NCI-H1436 (cell line): ENCODE measurements at regions not wholly inside any gene's neighbourhood (a gene's known extent, or its start where the extent isn't known, plus 50 kb on each side); places are given as distances from the start of the nearest gene placed in this dataset.
"Not testable (repeated sequence)": the region's sequence is repeated elsewhere in the genome, so short reads cannot be mapped to it uniquely, and the experiment has no call there.

Experiments used
- DNase-seq: peaks from one replicate; lab custom pipeline; 2025; lab: John Stamatoyannopoulos, UW

DNA sequence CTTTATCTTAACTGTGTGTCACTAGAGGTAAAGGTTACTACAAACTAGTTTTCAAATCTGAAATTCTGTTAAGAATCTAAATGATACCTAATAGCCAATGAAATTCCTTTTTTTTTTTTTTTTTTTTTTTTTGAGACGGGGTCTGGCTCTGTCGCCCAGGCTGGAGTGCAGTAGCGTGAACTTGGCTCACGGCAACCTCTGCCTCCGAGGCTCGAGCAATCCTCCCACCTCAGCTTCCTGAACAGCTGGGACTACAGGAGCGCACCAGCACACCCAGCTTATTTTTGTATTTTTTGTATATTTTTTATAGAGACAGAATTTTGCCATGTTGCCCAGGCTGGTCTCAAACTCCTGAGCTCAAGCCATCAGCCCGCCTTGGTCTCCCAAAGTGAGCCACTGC lies 160.3 kb upstream of the NEBL start:
- DNase-seq, result no peak

- DNase-seq, result no peak
These were observed 159.3 kb upstream of the NEBL start for GRCh38 chr10:21056461-21056860.

DNA sequence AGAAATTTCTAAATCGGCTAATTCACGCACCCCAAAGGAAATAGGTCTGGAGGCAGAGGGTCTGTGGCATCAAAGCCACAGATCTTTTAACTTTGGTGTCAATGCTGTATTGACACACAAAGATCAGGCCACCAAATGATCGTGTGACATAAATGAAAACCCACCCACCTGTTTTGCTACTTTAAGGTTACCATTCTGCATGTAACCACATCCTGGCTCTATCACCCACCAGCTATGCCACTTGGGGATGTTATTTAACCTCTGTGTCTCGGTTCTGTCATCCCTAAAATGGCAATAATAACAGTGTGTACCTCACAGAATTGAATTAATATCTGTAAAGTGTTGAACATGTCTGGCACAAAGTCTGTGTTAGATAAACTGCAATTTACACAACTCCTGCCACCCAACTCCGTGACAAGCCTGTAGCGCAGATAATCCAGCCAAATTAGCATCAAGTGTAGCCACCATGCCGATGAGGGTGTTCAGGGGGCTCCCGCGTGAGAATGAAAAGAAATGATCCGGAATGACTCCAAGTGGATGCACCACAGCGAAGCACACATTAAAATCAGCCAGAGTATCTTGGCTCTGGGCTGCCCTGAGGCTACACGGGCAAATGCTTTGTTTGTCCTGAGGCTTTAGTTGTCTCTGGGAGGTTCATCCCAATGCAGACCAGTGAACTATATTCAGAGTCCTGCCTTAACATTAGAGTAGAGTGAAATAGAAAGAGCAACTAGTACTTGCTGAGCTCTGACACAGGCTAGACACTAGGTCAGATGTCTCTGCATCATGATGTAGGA lies 158.4 kb upstream of the NEBL start:
- DNase-seq, result no peak

GRCh38 chr10:21053953-21054690 lies 157.0 kb upstream of the NEBL start:
- DNase-seq, result no peak

GRCh38 chr10:21052709-21053104 lies 155.6 kb upstream of the NEBL start:
- no peak for DNase-seq

DNA sequence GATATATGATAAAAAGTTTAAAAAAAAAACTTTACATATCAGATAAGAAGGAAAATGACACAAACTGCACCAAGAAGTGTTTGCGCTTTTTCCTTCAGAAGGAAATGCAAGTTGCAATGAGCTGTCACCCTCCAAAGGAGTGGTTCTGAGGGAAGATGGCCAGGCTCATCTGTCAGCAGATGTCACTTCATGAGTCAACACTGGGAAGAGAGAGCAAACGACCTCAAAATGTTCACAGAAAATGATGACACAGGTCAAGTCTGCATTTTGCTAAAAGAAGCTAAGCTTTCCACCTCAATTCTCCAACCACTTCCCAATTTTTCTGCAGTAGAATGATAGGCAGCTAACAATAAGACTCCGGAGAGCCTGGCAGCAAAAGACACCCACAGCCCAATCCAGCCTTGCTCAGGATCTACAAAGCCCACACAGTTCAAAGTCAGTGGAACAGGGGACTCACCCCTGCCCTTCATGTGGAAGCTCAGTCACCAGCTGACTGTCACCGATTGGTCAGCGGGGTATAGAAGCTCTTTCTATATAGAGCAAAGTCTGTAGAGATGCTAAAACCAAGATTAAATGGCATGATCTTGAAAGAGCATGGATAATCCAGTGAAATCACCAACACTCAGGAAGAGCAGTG lies 155.1 kb upstream of the NEBL start:
- DNase-seq, result no peak

DNA sequence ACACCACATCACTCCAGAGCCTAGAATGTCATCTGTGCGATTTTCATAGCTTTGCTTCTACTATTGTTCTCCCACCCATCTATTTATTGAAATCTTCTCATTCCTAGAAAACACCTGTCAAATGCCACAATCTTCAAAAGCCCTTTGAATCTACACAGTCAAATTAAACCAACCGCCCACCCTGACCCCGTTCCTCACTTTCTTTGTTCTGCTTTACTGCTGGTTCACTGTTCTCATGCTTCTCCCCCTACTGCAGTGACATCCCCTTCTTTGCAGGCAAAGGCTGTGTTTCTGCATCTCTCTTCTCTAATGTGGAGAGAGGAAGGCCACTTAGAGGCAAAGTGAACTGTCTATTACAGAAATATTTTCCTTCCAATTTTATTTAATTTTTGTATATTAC lies 152.4 kb upstream of the NEBL start:
- no peak for DNase-seq

DNA sequence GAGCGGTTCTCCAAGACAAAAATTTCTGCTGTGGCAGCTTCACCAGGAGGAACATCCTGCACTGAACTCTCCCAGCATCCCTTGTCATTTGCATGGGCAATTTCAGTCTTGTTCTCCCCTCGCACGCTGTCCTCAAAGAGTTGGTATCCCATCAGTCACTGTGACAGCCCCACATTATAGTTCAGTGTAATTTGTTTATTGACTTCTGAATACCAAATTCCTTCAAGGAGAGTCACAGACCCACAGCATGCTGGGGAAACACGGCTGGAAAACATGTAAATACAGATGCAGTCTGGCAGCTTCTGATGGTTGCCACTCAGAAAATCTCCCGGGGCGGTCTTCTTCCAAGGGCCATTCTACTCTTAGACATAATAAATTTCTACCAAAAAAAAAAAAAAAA lies 151.0 kb upstream of the NEBL start:
- no peak for DNase-seq

DNA sequence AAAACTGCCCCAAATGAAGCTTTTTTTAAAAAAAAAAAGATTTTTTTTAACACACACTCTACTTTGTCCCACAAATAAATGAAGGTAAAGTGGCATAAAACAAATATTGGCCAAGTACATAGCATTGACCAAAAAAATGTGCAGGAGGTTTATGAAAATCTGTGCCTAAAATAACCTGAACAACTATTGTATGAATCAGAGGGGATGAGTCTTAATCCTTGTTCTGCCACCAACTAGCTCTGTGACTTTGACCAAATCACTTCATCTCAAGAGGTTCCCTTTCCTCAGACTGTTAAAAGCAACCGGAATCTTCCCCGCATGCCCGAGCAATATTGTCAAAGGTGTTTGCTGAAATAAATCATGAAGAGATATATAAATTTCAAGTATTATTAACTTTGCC lies 150.4 kb upstream of the NEBL start:
- DNase-seq, result no peak

DNA sequence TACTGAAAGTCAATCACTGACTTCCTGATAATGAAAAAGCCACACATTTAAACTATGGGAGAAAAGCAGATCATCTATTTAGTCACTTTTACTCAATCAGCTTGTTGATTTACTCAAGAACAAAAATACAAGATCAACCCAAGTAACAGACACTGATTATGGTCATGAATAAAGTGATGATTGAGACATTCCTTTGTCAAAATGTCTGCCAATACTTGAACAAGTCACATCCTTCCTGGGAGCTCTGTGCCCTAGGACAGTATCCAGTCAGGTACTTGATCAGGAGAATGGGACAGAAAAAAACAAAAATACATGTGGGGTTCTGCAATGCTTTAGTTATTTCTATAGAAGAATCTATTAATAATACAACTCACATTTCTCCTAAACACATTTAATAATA lies 150.0 kb upstream of the NEBL start:
- no peak for DNase-seq

DNA sequence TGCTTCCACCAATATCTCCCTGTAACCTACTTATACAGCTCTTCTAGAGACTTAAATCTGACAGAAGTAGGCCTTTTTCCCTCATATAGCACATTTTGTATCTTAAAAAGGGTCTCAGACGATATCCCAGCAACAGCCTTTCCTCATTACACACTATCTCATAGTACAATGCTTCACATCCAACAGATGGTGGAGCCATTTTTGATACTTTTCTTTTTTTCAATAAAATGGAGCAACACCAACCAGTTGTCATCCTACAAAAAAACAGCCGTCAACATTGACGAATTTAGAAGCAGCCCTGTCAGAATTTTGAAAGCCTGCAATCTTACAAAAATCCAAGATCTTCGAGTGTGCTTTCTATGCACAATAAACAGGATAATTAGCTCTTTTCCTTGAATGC lies 145.9 kb upstream of the NEBL start:
- no peak for DNase-seq

DNA sequence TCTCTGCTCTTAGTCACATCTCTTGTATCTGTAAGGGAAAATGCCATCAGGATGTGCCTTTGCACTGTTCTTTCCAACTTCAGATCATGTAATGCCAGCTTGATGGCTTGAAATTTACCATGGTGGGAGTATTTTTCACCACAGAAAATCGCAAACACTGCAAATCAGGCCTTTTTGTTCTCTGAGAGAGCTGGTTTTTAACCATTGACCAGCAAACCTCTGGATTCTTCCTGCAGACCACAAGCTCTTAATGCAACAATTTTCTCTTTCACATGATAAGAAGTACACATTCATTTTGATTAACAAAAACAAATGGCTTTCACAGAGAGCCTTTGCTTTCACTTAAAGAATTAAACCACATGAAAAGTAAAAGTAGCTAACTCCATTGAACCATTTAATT lies 145.4 kb upstream of the NEBL start:
- no peak for DNase-seq

- no peak for DNase-seq
These were observed 144.8 kb upstream of the NEBL start for GRCh38 chr10:21041763-21042458.

DNA sequence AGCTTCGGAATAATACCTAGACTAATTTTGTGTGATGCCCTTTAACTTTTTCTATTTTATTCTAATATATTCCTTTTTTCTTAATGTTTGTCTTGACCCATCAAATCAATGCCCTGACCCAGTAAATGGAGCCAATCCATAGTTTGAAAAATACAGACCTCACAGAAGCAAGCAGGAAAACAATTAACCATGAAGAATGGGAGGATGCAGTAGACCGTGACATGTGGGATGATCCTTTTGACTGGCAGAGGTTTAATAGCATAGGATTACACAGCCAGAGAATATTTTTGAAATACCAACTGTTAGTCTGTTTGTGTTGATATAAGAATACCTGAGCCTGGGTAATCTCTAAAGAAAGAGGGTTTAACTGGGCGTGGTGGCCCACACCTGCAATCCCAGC lies 142.6 kb upstream of the NEBL start:
- no peak for DNase-seq

DNA sequence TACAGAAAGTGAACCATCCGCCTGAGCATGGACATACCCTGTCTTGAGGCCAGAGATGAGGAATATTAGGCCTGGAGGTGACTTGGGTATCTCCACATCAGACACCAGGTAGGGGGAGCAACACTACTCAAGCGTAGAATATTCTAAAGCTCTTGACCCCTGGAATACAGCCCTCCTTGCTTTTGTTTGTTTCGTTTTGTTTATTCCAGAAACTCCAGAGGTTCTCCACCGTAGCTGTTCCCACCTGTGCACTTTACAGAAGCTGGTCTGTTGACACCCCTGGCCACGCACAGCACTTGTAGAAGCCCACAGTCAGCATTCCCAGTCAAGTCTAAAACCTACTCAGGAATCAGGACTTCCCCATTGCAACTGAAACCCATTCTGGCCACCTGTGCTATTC lies 139.6 kb upstream of the NEBL start:
- DNase-seq, result no peak

DNA sequence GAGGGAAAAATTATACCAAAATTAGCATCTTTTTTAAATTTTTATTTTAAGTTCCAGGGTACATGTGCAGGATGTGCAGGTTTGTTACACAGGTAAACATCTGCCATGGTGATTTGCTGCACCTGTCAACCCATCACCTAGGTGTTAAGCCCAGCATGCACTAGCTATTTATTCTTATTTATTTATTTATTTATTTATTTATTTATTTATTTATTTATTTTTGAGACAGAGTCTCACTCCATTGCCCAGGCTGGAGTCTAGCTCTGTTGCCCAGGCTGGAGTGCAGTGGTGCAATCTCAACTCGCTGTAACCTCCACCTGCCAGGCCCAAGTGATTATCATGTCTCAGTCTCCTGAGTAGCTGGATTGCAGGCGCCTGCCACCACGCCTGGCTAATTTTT lies 137.7 kb upstream of the NEBL start:
- DNase-seq, result not testable (repeated sequence)

DNA sequence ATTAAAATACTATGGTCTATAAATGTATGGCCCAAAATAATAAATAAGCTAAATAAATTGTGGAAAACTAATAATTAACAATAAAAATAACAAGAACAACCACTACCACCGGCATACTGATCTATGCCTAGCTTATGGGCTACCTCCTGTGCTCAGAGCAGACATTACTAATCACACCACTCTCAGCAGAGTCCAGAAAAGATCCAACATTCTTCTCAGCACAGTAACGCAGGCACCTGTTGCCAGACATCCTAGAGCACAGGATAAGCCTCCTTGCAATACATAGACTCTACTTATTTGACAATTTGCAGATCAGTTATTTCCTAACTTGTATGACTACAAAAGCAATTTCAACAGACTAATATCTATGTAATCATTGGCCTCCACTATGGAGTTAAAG lies 137.1 kb upstream of the NEBL start:
- no peak for DNase-seq

- DNase-seq, result no peak
These were observed 135.6 kb upstream of the NEBL start for GRCh38 chr10:21032587-21033319.

DNA sequence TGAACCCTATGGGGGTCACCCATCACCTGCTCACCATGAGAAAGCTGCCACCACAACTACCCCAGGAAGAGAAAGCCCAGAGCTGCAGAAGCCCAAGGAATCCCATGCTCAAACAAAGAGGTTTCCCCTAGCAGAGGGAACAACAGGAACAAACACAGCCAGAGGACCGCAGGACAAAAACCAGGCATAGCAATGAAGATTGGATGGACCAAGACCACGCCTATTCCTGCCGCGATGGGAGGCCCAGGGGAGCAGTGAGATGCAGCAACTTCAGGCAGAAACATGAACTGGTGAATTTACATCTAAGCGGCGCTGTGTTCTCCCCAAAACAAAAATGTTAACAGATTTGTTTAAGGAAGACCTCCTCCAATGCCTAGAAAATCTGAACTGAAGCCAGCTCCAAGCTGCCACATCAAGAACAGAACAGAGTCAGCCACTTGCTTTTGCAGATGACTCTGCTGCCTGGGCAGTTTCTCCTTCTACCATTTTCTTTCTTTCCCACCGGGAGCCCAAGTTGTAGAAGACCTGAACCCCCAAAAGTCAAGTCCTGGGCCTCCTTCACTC lies 134.2 kb upstream of the NEBL start:
- no peak for DNase-seq

GRCh38 chr10:21030091-21030490 lies 133.0 kb upstream of the NEBL start:
- DNase-seq, result no peak

- DNase-seq, result no peak
These were observed 125.7 kb upstream of the NEBL start for GRCh38 chr10:21022821-21023220.
